Fibroblast of mammary gland (primary cell): ENCODE measurements at regions not wholly inside any gene's neighbourhood (a gene's known extent, or its start where the extent isn't known, plus 50 kb on each side); places are given as distances from the start of the nearest gene placed in this dataset.

ENCODE experiments used
- DNase-seq: peaks from one replicate; pipeline ENCODE4 v3.0.0-alpha.2; 2010; ENCODE audit warnings: low read depth
- H3K4me3 ChIP-seq: 2 replicates; pipeline ENCODE4 v1.5.1; 2011; ENCODE audit warnings: low read depth, mild to moderate bottlenecking, low read length, moderate library complexity; ENCODE audit not compliant: control insufficient read depth
- TF ChIP-seq, protein P1 (sequence below): conservative IDR thresholded peaks from 2 replicates; pipeline ENCODE4 v1.5.1; 2011; ENCODE audit warnings: low read depth, low read length, inconsistent platforms; ENCODE audit not compliant: control insufficient read depth, insufficient read depth

DNA sequence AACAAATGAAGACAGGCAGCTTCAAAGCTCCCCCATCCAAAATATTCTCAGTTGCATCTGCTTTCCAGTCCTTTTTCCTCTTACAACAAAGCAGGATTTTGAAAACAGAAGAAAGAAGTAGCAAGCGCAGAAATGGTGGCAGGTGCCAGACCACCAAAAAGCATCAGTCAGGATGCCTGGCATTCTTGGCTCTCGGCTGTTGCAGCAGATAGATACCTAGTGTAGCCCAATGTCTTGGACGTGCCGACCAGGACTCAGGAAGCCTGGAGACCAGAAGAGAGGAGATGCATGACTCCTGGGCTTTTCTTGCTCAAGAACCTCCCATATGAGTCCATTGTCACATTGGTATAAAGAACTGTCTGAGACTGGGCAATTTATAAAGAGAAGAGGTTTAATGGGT, 115.2 kb downstream of the RAB18 start:
- no peak overlapping the region for H3K4me3 ChIP-seq
- DNase-seq, result no peak
- TF ChIP-seq, protein P1, sequence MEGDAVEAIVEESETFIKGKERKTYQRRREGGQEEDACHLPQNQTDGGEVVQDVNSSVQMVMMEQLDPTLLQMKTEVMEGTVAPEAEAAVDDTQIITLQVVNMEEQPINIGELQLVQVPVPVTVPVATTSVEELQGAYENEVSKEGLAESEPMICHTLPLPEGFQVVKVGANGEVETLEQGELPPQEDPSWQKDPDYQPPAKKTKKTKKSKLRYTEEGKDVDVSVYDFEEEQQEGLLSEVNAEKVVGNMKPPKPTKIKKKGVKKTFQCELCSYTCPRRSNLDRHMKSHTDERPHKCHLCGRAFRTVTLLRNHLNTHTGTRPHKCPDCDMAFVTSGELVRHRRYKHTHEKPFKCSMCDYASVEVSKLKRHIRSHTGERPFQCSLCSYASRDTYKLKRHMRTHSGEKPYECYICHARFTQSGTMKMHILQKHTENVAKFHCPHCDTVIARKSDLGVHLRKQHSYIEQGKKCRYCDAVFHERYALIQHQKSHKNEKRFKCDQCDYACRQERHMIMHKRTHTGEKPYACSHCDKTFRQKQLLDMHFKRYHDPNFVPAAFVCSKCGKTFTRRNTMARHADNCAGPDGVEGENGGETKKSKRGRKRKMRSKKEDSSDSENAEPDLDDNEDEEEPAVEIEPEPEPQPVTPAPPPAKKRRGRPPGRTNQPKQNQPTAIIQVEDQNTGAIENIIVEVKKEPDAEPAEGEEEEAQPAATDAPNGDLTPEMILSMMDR, result no peak

GRCh38 chr10:27620430-27621397, 116.6 kb downstream of the RAB18 start:
- DNase-seq, result peak; percentile 91
- peak overlapping the region; percentile 4 for H3K4me3 ChIP-seq
- TF ChIP-seq, protein P1, result no peak

- DNase-seq, result peak; percentile 57
- TF ChIP-seq, protein P1, result no peak
- no peak overlapping the region for H3K4me3 ChIP-seq
Measured at GRCh38 chr10:27621461-27621860, 117.4 kb downstream of the RAB18 start.

- TF ChIP-seq, protein P1, result no peak
- DNase-seq, result no peak
- H3K4me3 ChIP-seq, result no peak overlapping the region
Measured at GRCh38 chr10:27622596-27622995, 118.5 kb downstream of the RAB18 start.
